Fibroblast of skin of right quadriceps (primary cell): ENCODE measurements at regions not wholly inside any gene's neighbourhood (a gene's known extent, or its start where the extent isn't known, plus 50 kb on each side); places are given as distances from the start of the nearest gene placed in this dataset.

ENCODE experiments used
- DNase-seq: peaks from one replicate; pipeline ENCODE4 v3.0.0-alpha.2; 2013

- peak; percentile 55 for DNase-seq
Measured at GRCh38 chr11:80899381-80899780, 1458.6 kb upstream of the TENM4 start.

- peak; percentile 4 for DNase-seq
Measured at GRCh38 chr11:80898910-80899309, 1458.1 kb upstream of the TENM4 start.

GRCh38 chr11:80886684-80887083, 1445.9 kb upstream of the TENM4 start:
- DNase-seq = no peak

GRCh38 chr11:80873310-80873999, 1432.6 kb upstream of the TENM4 start:
- no peak for DNase-seq

- DNase-seq = no peak
Measured at GRCh38 chr11:80872116-80872728, 1431.4 kb upstream of the TENM4 start.

GRCh38 chr11:80868831-80869230, 1428.0 kb upstream of the TENM4 start:
- no peak for DNase-seq

- DNase-seq = no peak
Measured at GRCh38 chr11:80862011-80862410, 1421.2 kb upstream of the TENM4 start.

- no peak for DNase-seq
Measured at GRCh38 chr11:80861193-80861592, 1420.4 kb upstream of the TENM4 start.

GRCh38 chr11:80860632-80861031, 1419.8 kb upstream of the TENM4 start:
- DNase-seq = peak; percentile 33

- DNase-seq = peak; percentile 71
Measured at GRCh38 chr11:80856066-80856465, 1415.2 kb upstream of the TENM4 start.

- DNase-seq = no peak
Measured at GRCh38 chr11:80855426-80855825, 1414.6 kb upstream of the TENM4 start.

GRCh38 chr11:80849253-80849652, 1408.4 kb upstream of the TENM4 start:
- DNase-seq = no peak

- DNase-seq = no peak
Measured at GRCh38 chr11:80846979-80847378, 1406.1 kb upstream of the TENM4 start.

- no peak for DNase-seq
Measured at GRCh38 chr11:80846442-80846841, 1405.6 kb upstream of the TENM4 start.

- no peak for DNase-seq
Measured at GRCh38 chr11:80844110-80844819, 1403.4 kb upstream of the TENM4 start.

- DNase-seq = no peak
Measured at GRCh38 chr11:80843266-80843974, 1402.6 kb upstream of the TENM4 start.

GRCh38 chr11:80842246-80842645, 1401.4 kb upstream of the TENM4 start:
- no peak for DNase-seq

- no peak for DNase-seq
Measured at GRCh38 chr11:80841675-80842074, 1400.8 kb upstream of the TENM4 start.

- DNase-seq = no peak
Measured at GRCh38 chr11:80838153-80838552, 1397.3 kb upstream of the TENM4 start.

- DNase-seq = no peak
Measured at GRCh38 chr11:80837051-80837450, 1396.2 kb upstream of the TENM4 start.

GRCh38 chr11:80831374-80831773, 1390.5 kb upstream of the TENM4 start:
- no peak for DNase-seq

GRCh38 chr11:80827781-80828180, 1387.0 kb upstream of the TENM4 start:
- no peak for DNase-seq

GRCh38 chr11:80826808-80827207, 1386.0 kb upstream of the TENM4 start:
- no peak for DNase-seq

GRCh38 chr11:80822308-80822707, 1381.5 kb upstream of the TENM4 start:
- DNase-seq = no peak
